Upper lobe of left lung (tissue), 4 donors: ENCODE measurements at regions not wholly inside any gene's neighbourhood (a gene's known extent, or its start where the extent isn't known, plus 50 kb on each side); places are given as distances from the start of the nearest gene placed in this dataset.

Source experiments
- CTCF ChIP-seq, 6 experiments: fragments of 450-650 bp in 4 of 6; fragments of 200-600 bp in 2 of 6; sonication (generic) in 2 of 6; IDR thresholded peaks; one replicate each; pipeline ENCODE4 v1.5.1; 2016 to 2019; ENCODE audit warnings: antibody characterized with exemption in 6 of 6
- EP300 ChIP-seq, 4 donors: sonication (generic); formaldehyde crosslinking; IDR thresholded peaks; one replicate each; pipeline ENCODE4 v1.5.1; 2017; ENCODE audit warnings: antibody characterized with exemption in 4 of 4, control low read depth in 2 of 4
- POLR2A ChIP-seq, 4 donors: fragments of 450-650 bp; IDR thresholded peaks; one replicate each; pipeline ENCODE4 v1.5.1; 2016 to 2017; ENCODE audit warnings: antibody characterized with exemption in 4 of 4, mild to moderate bottlenecking in 2 of 4
- POLR2AphosphoS5 ChIP-seq, 2 donors: sonication (generic); formaldehyde crosslinking; IDR thresholded peaks; one replicate each; pipeline ENCODE4 v1.5.1; 2017; ENCODE audit warnings: antibody characterized with exemption in 2 of 2

DNA sequence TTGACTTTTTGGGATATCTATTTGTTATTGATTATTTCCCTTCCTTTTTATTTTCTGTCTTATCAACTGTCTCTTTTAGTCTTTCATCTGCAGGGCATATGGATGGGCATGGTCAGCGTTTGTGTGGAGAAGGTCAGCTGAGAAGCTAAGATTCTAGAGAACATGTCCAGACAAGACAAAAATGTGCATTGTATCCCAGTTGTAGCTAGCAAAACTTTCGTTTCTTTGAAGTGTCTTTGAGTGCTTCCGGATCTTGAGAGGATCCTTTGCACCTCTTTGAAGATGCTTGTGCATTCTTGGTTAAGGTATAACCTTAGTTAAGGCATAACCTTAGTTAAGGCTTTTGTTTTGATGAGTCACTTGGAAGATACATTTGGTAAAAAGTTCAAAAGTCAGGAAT lies 329.9 kb upstream of the LRRC4C start:
- no peak for TF ChIP-seq POLR2AphosphoS5 (IDR thresholded peaks at IDR 0.05)
- no peak for TF ChIP-seq CTCF (IDR thresholded peaks at IDR 0.05)
- TF ChIP-seq POLR2A (IDR thresholded peaks at IDR 0.05) = no peak
- TF ChIP-seq EP300 (IDR thresholded peaks at IDR 0.05) = no peak
